Fibroblast of lung (primary cell): ENCODE measurements at regions not wholly inside any gene's neighbourhood (a gene's known extent, or its start where the extent isn't known, plus 50 kb on each side); places are given as distances from the start of the nearest gene placed in this dataset.

Source experiments
- CTCF ChIP-seq, 2 donors: IDR thresholded peaks in 1 of 2; conservative IDR thresholded peaks in 1 of 2; 1 replicate in 1 of 2; 2 replicates in 1 of 2; pipeline ENCODE4 v1.5.1; 2011 to 2012; ENCODE audit warnings: low read length in 2 of 2, control low read depth in 1 of 2, inconsistent platforms in 1 of 2, low read depth in 1 of 2, mild to moderate bottlenecking in 1 of 2
- EZH2 ChIP-seq: IDR thresholded peaks from 2 replicates; pipeline ENCODE4 v1.5.1; 2012; ENCODE audit warnings: low read length, control low read depth, mild to moderate bottlenecking; ENCODE audit errors: missing control alignments

GRCh38 chr12:4138051-4138450 is 135.5 kb upstream of the CCND2 start:
- TF ChIP-seq CTCF (conservative IDR thresholded peaks at IDR 0.05 in 1 of 2, IDR thresholded peaks at IDR 0.05 in 1 of 2; ENCODE audit: low read depth in 1 of 2, low read length in 2 of 2) (no peak), EZH2 (no peak)
